Subcutaneous adipose tissue (tissue), 1 donor: ENCODE measurements at regions not wholly inside any gene's neighbourhood (a gene's known extent, or its start where the extent isn't known, plus 50 kb on each side); places are given as distances from the start of the nearest gene placed in this dataset.

Experiments
- TF ChIP-seq, protein P1 (sequence below): fragments of 450-650 bp; IDR thresholded peaks from one replicate; pipeline ENCODE4 v1.5.1; 2016; ENCODE audit warnings: low read depth, mild to moderate bottlenecking, control low read depth, antibody characterized with exemption, moderate library complexity

DNA sequence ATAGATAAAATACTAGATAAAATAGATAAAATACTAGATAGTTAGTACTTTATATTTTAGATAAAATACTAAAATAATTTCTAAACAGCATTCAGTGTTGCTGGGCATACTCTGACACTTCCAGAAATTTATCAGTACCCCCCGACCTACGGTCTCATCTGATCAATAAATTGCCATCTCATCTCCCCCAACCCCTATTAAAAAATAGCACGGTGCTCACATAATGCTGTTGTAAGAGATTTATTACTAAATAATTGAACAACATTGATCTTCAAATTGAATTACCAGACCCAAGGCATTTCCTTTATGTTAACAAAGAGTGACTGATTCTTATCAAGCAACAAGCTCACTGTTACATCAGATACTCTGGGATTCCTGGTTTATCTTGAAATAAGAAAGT lies 300.9 kb downstream of the CBLN4 start:
- TF ChIP-seq, protein P1, sequence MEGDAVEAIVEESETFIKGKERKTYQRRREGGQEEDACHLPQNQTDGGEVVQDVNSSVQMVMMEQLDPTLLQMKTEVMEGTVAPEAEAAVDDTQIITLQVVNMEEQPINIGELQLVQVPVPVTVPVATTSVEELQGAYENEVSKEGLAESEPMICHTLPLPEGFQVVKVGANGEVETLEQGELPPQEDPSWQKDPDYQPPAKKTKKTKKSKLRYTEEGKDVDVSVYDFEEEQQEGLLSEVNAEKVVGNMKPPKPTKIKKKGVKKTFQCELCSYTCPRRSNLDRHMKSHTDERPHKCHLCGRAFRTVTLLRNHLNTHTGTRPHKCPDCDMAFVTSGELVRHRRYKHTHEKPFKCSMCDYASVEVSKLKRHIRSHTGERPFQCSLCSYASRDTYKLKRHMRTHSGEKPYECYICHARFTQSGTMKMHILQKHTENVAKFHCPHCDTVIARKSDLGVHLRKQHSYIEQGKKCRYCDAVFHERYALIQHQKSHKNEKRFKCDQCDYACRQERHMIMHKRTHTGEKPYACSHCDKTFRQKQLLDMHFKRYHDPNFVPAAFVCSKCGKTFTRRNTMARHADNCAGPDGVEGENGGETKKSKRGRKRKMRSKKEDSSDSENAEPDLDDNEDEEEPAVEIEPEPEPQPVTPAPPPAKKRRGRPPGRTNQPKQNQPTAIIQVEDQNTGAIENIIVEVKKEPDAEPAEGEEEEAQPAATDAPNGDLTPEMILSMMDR, result no peak

DNA sequence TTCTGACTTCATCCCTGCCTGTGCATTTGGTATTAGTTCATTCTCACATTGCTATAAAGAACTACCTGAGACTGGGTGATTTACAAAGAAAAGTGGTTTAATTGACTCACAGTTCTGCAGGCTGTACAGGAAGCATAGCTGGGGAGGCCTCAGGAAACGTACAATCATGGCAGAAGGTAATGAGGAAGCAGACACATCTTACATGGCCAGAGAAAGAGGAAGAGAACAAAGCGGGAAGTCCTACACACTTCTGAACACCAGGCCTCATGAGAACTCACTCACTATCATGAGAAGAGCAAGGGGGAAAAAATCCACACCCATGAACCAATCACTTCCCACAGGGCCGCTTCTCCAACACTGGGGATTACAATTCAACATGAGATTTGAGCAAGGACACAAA lies 303.9 kb downstream of the CBLN4 start:
- TF ChIP-seq, protein P1, result no peak

DNA sequence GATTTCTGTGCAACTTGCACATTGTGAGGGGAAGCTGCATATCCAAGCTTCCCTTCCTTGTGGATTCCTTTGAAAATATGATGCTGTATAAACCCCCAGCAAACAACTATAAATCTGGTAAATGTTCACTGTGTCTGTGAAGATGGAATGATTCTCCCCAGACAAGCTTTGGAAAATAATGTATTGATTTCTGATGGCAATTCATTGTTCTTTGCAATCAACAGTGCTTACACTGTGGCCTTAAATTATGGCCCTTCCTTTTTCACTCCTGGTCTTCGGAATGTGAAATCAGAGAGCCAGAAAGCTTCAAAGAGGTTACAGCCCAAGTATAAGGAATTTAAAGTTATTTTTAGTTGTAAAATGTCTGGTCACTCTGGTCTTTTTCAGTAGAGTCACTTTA lies 308.8 kb downstream of the CBLN4 start:
- TF ChIP-seq, protein P1, result no peak

DNA sequence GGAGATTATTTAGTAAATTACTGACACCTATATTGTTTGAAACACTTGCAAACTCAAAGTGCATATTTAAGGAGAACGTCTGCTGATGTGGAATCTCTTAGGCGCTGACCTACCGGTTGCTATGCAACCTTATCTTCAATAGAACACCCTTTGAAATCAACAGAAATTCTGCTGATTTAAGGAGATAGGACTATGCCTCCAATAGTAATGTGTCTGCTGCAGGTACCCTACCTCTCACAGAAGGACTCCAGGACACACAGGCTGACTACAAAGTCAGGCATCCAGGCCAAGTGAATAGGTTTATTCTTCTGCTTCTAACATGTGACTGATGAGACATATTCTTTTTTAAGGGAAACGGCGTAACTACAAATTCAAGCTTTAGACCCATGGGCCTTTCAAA lies 311.7 kb downstream of the CBLN4 start:
- TF ChIP-seq, protein P1, result no peak

DNA sequence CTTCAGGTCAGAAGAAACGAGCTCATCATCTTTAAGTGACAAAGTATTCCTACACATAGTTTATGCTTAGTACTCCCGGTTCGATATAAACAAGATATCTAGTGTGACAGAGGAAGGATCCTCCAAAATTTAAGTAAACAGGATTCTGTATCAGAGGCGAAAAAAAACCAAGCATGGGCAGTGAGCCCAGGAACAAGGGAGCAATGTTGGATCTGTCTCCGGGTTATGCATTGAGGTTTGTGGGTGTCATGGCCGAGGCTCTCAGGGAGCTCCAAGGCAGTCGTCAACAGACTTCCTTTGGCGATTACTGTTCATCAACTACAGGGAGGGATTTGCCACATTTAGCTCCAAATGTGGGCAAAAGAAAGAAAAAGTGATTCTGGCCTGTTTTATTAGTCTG lies 319.5 kb downstream of the CBLN4 start:
- TF ChIP-seq, protein P1, result no peak

DNA sequence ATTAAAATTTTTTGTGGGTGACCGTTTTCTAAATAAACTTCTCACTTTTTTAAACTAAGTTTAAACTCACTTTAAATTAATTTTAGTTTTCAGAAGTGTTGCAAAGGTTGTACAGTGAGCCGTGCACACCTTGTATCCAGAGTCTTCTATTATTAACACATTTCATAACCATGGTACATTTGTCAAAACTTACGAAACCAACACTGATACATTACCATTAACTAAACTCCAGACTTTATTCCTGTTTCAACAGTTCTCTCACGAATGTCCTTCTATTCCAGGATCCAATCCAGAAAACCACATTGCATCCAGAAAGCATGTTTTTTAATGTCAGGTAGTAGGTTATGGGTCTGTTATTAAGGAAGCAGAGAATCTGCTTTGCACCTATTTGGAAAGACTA lies 319.9 kb downstream of the CBLN4 start:
- TF ChIP-seq, protein P1, result no peak

DNA sequence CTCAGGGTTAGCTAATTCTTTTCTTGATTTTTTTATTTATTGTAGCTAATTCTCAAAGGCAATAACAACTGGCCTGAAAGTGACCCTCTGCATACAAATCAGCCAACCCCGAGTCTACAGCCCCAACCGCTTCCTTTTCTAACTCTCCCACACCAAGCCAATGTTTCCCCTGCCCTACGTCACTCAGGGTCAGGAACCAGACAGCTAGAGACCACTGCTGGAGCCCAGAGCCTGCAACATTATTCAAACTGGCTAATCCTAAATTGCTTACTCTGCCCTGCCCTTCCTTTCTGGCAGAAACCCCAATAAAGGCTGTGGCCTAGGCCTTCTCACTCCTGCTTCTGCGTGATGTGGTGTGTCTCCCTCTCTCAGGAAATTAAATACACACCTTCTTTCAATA lies 320.7 kb downstream of the CBLN4 start:
- TF ChIP-seq, protein P1, result no peak
